H1 (cell line): ENCODE measurements at regions not wholly inside any gene's neighbourhood (a gene's known extent, or its start where the extent isn't known, plus 50 kb on each side); places are given as distances from the start of the nearest gene placed in this dataset.

Experiments used
- EP300 ChIP-seq, 2 experiments: IDR thresholded peaks; 1 replicate in 1 of 2; 2 replicates in 1 of 2; pipeline ENCODE4 v1.6.1; 2011 to 2012; ENCODE audit warnings: low read depth in 2 of 2, low read length in 2 of 2, mild to moderate bottlenecking in 2 of 2, borderline replicate concordance in 1 of 2, inconsistent platforms in 1 of 2, moderate library complexity in 1 of 2

GRCh38 chr6:100986921-100987320, 105.8 kb upstream of the ASCC3 start (continued):
- no peak for TF ChIP-seq EP300 (IDR thresholded peaks at IDR 0.05; ENCODE audit: borderline replicate concordance in 1 of 2, low read depth in 2 of 2, low read length in 2 of 2)
